Naive thymus-derived CD4-positive, alpha-beta T cell (primary cell): ENCODE measurements at regions not wholly inside any gene's neighbourhood (a gene's known extent, or its start where the extent isn't known, plus 50 kb on each side); places are given as distances from the start of the nearest gene placed in this dataset.

ENCODE experiments used
- ATAC-seq: fragments of 150-1000 bp; cut with Tn5 transposase; 2 replicates; pipeline ENCODE4 v1.10.0; 2021; ENCODE audit warnings: mild to moderate bottlenecking, moderate library complexity
- CTCF ChIA-PET: fragments of 350-600 bp; sonication (Branson Sonifier 250); formaldehyde crosslinking; loops from one replicate; lab custom pipeline; 2021; ENCODE audit warnings: antibody characterized with exemption; lab: Charles Lee
- POLR2A ChIA-PET: fragments of 350-600 bp; sonication (Branson Sonifier 250); formaldehyde crosslinking; loops from one replicate; lab custom pipeline; 2021; ENCODE audit warnings: antibody characterized with exemption, inconsistent platforms; lab: Charles Lee
- DNase-seq, 9 donors: peaks; one replicate each; pipeline versions ENCODE4 v3.0.0 to v3.0.0-alpha.2; 2020 to 2022; ENCODE audit warnings: mixed read lengths in 1 of 9
- H3K27ac ChIP-seq: one replicate; pipeline ENCODE4 v1.7.0; 2013; ENCODE audit warnings: mild to moderate bottlenecking, low read depth, low read length, moderate library complexity
- H3K27me3 ChIP-seq, 2 donors: one replicate each; pipeline ENCODE4 v1.7.0; 2013; ENCODE audit warnings: low read length in 2 of 2, mild to moderate bottlenecking in 2 of 2, moderate library complexity in 2 of 2; ENCODE audit not compliant: control insufficient read depth in 2 of 2, insufficient read depth in 2 of 2
- H3K36me3 ChIP-seq, 3 experiments: 1 replicate in 2 of 3; 2 replicates in 1 of 3; pipeline ENCODE4 v1.7.0; 2013; ENCODE audit warnings: low read length in 3 of 3, mild to moderate bottlenecking in 3 of 3, moderate library complexity in 1 of 3; ENCODE audit not compliant: insufficient read depth in 3 of 3, control insufficient read depth in 2 of 3
- H3K4me1 ChIP-seq, 2 donors: one replicate each; pipeline ENCODE4 v1.7.0; 2013; ENCODE audit warnings: low read length in 2 of 2, mild to moderate bottlenecking in 2 of 2, moderate library complexity in 1 of 2; ENCODE audit not compliant: control insufficient read depth in 2 of 2, insufficient read depth in 2 of 2
- H3K4me3 ChIP-seq: 2 replicates; pipeline ENCODE4 v1.7.0; 2013; ENCODE audit warnings: mild to moderate bottlenecking, low read length
- H3K9me3 ChIP-seq, 3 experiments: 1 replicate in 2 of 3; 2 replicates in 1 of 3; pipeline ENCODE4 v1.7.0; 2013; ENCODE audit warnings: low read length in 3 of 3; ENCODE audit not compliant: control insufficient read depth in 2 of 3
- H3K27ac Mint-ChIP-seq, 9 donors: one replicate each; pipeline ENCODE4 v1.8.0; 2020 to 2022; ENCODE audit warnings: mixed read lengths in 9 of 9, mild to moderate bottlenecking in 8 of 9, moderate library complexity in 5 of 9, inconsistent platforms in 2 of 9
- H3K27me3 Mint-ChIP-seq, 5 donors: one replicate each; pipeline ENCODE4 v1.8.0; 2021 to 2022; ENCODE audit warnings: mixed read lengths in 5 of 5, mild to moderate bottlenecking in 1 of 5
- H3K36me3 Mint-ChIP-seq, 5 donors: one replicate each; pipeline ENCODE4 v1.8.0; 2020 to 2022; ENCODE audit warnings: mixed read lengths in 5 of 5, mild to moderate bottlenecking in 3 of 5, inconsistent platforms in 1 of 5
- H3K4me1 Mint-ChIP-seq, 7 donors: one replicate each; pipeline ENCODE4 v1.8.0; 2020 to 2022; ENCODE audit warnings: mixed read lengths in 7 of 7, mild to moderate bottlenecking in 3 of 7, inconsistent platforms in 1 of 7
- H3K4me3 Mint-ChIP-seq, 10 donors: one replicate each; pipeline ENCODE4 v1.8.0; 2020 to 2022; ENCODE audit warnings: mild to moderate bottlenecking in 10 of 10, mixed read lengths in 10 of 10, moderate library complexity in 6 of 10, inconsistent platforms in 2 of 10
- H3K9me3 Mint-ChIP-seq, 11 donors: one replicate each; pipeline ENCODE4 v1.8.0; 2020 to 2022; ENCODE audit warnings: mixed read lengths in 11 of 11, mild to moderate bottlenecking in 4 of 11, inconsistent platforms in 1 of 11, moderate library complexity in 1 of 11
- intact Hi-C, 2 donors: fragments of 100-400 bp; cut with micrococcal nuclease; formaldehyde crosslinking; loops; one replicate each; pipeline ENCODE4 v1.15.1; 2023

DNA sequence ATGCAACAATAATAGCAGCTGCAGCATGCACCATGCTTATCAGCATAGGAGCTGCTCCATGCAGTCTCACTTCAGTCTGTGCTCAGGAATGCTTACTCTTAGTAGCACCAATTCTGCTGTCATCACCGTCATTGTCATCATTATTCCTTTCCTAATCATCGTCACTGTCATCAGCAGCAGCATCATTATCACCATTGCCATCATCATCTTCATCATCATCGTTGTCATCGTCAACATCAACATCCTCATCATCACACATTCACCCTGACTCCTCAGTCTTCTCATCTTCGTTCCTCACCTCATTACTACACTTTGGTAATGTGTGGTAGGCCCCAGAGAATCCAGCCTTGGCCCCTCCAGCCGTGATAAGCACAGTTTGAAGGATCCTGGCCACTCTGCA, 545.0 kb downstream of the TNS3 start:
- Mint-ChIP-seq H3K4me3 (no peak overlapping the region), H3K27ac (no peak overlapping the region), H3K9me3 (peaks cover 0 to 5% (median 0%) of the 10 kb centered on the region in 11 donors), H3K27me3 (no peaks in the 10 kb centered on the region), H3K36me3 (no peaks in the 10 kb centered on the region), H3K4me1 (no peaks in the 10 kb centered on the region)
- H3K4me3 ChIP-seq: no peak overlapping the region
- H3K9me3 ChIP-seq: no peaks in the 10 kb centered on the region
- no peak for DNase-seq
- POLR2A ChIA-PET: no interaction called here
- CTCF ChIA-PET: no interaction called here
- no peaks in the 10 kb centered on the region for H3K27me3 ChIP-seq
- intact Hi-C loops: no loop called here
- ATAC-seq: peak; percentile 20
- no peak overlapping the region for H3K27ac ChIP-seq
- no peaks in the 10 kb centered on the region for H3K4me1 ChIP-seq
- no peaks in the 10 kb centered on the region for H3K36me3 ChIP-seq

- no peak overlapping the region for H3K4me3 ChIP-seq
- no peak overlapping the region for H3K4me3 Mint-ChIP-seq
- H3K36me3 ChIP-seq: no peaks in the 10 kb centered on the region
- CTCF ChIA-PET: no interaction called here
- H3K27ac ChIP-seq: no peak overlapping the region
- H3K9me3 Mint-ChIP-seq: peaks cover 0 to 5% (median 0%) of the 10 kb centered on the region in 11 donors
- no peaks in the 10 kb centered on the region for H3K4me1 Mint-ChIP-seq
- ATAC-seq (no peak), DNase-seq (no peak)
- no peak overlapping the region for H3K27ac Mint-ChIP-seq
- no peaks in the 10 kb centered on the region for H3K36me3 Mint-ChIP-seq
- no peaks in the 10 kb centered on the region for H3K27me3 ChIP-seq
- H3K9me3 ChIP-seq: no peaks in the 10 kb centered on the region
- POLR2A ChIA-PET: no interaction called here
- intact Hi-C loops: no loop called here
- peaks cover 0 to 3% (median 0%) of the 10 kb centered on the region in 5 donors for H3K27me3 Mint-ChIP-seq
- no peaks in the 10 kb centered on the region for H3K4me1 ChIP-seq
Observed at GRCh38 chr7:47035522-47035921, 546.4 kb downstream of the TNS3 start.

- H3K36me3 ChIP-seq: no peaks in the 10 kb centered on the region
- no peak overlapping the region for H3K27ac ChIP-seq
- Mint-ChIP-seq H3K4me3 (no peak overlapping the region), H3K27ac (no peak overlapping the region), H3K27me3 (peaks cover 0 to 6% (median 0%) of the 10 kb centered on the region in 5 donors), H3K4me1 (no peaks in the 10 kb centered on the region), H3K9me3 (peaks cover 0 to 8% (median 0%) of the 10 kb centered on the region in 11 donors), H3K36me3 (no peaks in the 10 kb centered on the region)
- no peak overlapping the region for H3K4me3 ChIP-seq
- no peaks in the 10 kb centered on the region for H3K27me3 ChIP-seq
- CTCF ChIA-PET: no interaction called here
- DNase-seq: no peak
- ATAC-seq: no peak
- no peaks in the 10 kb centered on the region for H3K9me3 ChIP-seq
- POLR2A ChIA-PET: no interaction called here
- H3K4me1 ChIP-seq: no peaks in the 10 kb centered on the region
- intact Hi-C loops: no loop called here
Observed at GRCh38 chr7:47034180-47034579, 547.7 kb downstream of the TNS3 start.

DNA sequence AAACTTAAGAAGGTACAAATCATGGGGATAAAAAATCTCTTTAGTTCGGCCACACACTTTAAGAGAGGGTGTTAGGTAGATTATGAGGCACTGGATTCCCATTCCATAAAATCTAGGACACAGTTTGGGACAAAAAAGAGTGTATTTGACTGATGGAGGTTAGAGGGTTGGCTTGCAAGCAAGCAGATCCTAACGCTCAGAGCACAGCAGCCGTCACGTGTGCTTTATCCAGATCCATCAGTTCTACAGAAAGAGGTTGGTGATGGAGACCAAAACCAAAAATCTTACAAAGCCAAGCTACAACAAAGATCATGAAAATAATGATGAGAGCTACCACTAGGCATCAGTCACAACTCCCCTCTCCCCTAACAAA, 549.4 kb downstream of the TNS3 start:
- Histone ChIP-seq H3K9me3 (no peaks in the 10 kb centered on the region), H3K27ac (no peak overlapping the region), H3K36me3 (no peaks in the 10 kb centered on the region), H3K27me3 (no peaks in the 10 kb centered on the region), H3K4me1 (no peaks in the 10 kb centered on the region), H3K4me3 (no peak overlapping the region)
- Mint-ChIP-seq H3K4me3 (no peak overlapping the region), H3K36me3 (no peaks in the 10 kb centered on the region), H3K27ac (no peak overlapping the region), H3K27me3 (peaks cover 0 to 6% (median 0%) of the 10 kb centered on the region in 5 donors), H3K4me1 (no peaks in the 10 kb centered on the region), H3K9me3 (peaks cover 0 to 8% (median 3%) of the 10 kb centered on the region in 11 donors)
- no peak for DNase-seq
- POLR2A ChIA-PET: no interaction called here
- intact Hi-C loops: no loop called here
- ATAC-seq: no peak
- CTCF ChIA-PET: no interaction called here

- Histone ChIP-seq H3K27me3 (no peaks in the 10 kb centered on the region), H3K4me3 (no peak overlapping the region), H3K27ac (no peak overlapping the region), H3K4me1 (no peaks in the 10 kb centered on the region), H3K9me3 (no peaks in the 10 kb centered on the region), H3K36me3 (no peaks in the 10 kb centered on the region)
- ChIA-PET CTCF (no interaction called here), POLR2A (no interaction called here)
- intact Hi-C loops: no loop called here
- Mint-ChIP-seq H3K4me1 (no peaks in the 10 kb centered on the region), H3K27ac (no peak overlapping the region), H3K27me3 (peaks cover 0 to 6% (median 0%) of the 10 kb centered on the region in 5 donors), H3K36me3 (no peaks in the 10 kb centered on the region), H3K4me3 (no peak overlapping the region), H3K9me3 (peaks cover 0 to 8% (median 2%) of the 10 kb centered on the region in 11 donors)
- no peak for DNase-seq
- no peak for ATAC-seq
Observed at GRCh38 chr7:47031786-47032535, 550.0 kb downstream of the TNS3 start.

- intact Hi-C loops: no loop called here
- POLR2A ChIA-PET: no interaction called here
- H3K27me3 Mint-ChIP-seq: peaks cover 0 to 6% (median 0%) of the 10 kb centered on the region in 5 donors
Observed at GRCh38 chr7:47028284-47028683, 553.6 kb downstream of the TNS3 start.

DNA sequence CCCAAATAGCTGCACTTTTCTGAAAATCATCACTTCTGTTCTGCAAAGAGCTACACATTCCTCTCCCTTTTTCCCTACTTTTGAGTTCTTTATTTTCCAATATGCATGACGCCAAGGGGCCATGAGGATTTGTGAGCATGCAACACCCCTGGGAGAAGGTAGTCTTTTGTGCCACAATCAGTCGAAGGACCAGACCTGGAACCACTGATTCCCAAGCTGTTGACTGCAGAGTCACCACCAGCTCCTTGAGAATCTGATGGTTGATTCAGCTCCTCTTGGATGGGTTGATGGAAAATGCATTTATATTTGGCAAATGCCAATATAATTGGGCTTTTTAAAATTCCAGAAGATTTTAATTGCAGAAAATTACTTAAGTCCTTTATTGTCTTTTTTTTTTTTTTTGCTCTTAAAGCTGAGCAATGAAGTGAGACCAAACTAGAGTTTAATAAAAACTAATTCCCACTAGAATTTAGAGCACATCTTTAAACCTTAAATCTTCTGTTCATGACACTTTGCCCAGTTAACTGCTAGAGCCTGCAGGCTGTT, 554.1 kb downstream of the TNS3 start:
- Mint-ChIP-seq H3K9me3 (peaks cover 0 to 8% (median 2%) of the 10 kb centered on the region in 11 donors), H3K4me1 (no peaks in the 10 kb centered on the region), H3K27me3 (peaks cover 0 to 6% (median 0%) of the 10 kb centered on the region in 5 donors), H3K27ac (no peak overlapping the region), H3K4me3 (no peak overlapping the region), H3K36me3 (no peaks in the 10 kb centered on the region)
- H3K27me3 ChIP-seq: no peaks in the 10 kb centered on the region
- H3K4me1 ChIP-seq: no peaks in the 10 kb centered on the region
- no peak overlapping the region for H3K27ac ChIP-seq
- intact Hi-C loops: no loop called here
- ATAC-seq (no peak), DNase-seq (no peak)
- ChIA-PET CTCF (no interaction called here), POLR2A (no interaction called here)
- H3K9me3 ChIP-seq: no peaks in the 10 kb centered on the region
- H3K4me3 ChIP-seq: no peak overlapping the region
- H3K36me3 ChIP-seq: no peaks in the 10 kb centered on the region

More at GRCh38 chr7:47028284-47028683, 553.6 kb downstream of the TNS3 start:
- Histone ChIP-seq H3K27ac (no peak overlapping the region), H3K9me3 (no peaks in the 10 kb centered on the region), H3K36me3 (no peaks in the 10 kb centered on the region), H3K27me3 (no peaks in the 10 kb centered on the region), H3K4me3 (no peak overlapping the region), H3K4me1 (no peaks in the 10 kb centered on the region)
- CTCF ChIA-PET: no interaction called here
- no peak for ATAC-seq
- H3K4me1 Mint-ChIP-seq: no peaks in the 10 kb centered on the region
- H3K27ac Mint-ChIP-seq: no peak overlapping the region
- H3K4me3 Mint-ChIP-seq: no peak overlapping the region
- peaks cover 0 to 7% (median 2%) of the 10 kb centered on the region in 11 donors for H3K9me3 Mint-ChIP-seq
- DNase-seq: no peak
- H3K36me3 Mint-ChIP-seq: no peaks in the 10 kb centered on the region
